ENCODE measurements at regions not wholly inside any gene's neighbourhood (a gene's known extent, or its start where the extent isn't known, plus 50 kb on each side); places are given as distances from the start of the nearest gene placed in this dataset.

- Mint-ChIP-seq H3K36me3 (ENCODE audit: unreplicated experiment) (peaks cover 5% of the 10 kb centered on the region), H3K27me3 (ENCODE audit: unreplicated experiment) (peaks cover 1% of the 10 kb centered on the region), H3K4me1 (ENCODE audit: low read depth, unreplicated experiment) (no peaks in the 10 kb centered on the region), H3K4me3 (ENCODE audit: unreplicated experiment) (no peak overlapping the region), H3K9me3 (ENCODE audit: unreplicated experiment) (no peaks in the 10 kb centered on the region), H3K27ac (ENCODE audit: unreplicated experiment) (no peak overlapping the region)
- no peak for DNase-seq
- no peak for TF ChIP-seq CTCF (IDR thresholded peaks at IDR 0.05; ENCODE audit: partially characterized antibody, unreplicated experiment)
These were observed 94.6 kb upstream of the DIAPH3 start for GRCh38 chr13:60258349-60258748.

- Mint-ChIP-seq H3K27ac (ENCODE audit: unreplicated experiment) (no peak overlapping the region), H3K4me1 (ENCODE audit: low read depth, unreplicated experiment) (no peaks in the 10 kb centered on the region), H3K4me3 (ENCODE audit: unreplicated experiment) (no peak overlapping the region), H3K9me3 (ENCODE audit: unreplicated experiment) (no peaks in the 10 kb centered on the region), H3K36me3 (ENCODE audit: unreplicated experiment) (peaks cover under 1% of the 10 kb centered on the region), H3K27me3 (ENCODE audit: unreplicated experiment) (no peaks in the 10 kb centered on the region)
- no peak for DNase-seq
- TF ChIP-seq CTCF (IDR thresholded peaks at IDR 0.05; ENCODE audit: partially characterized antibody, unreplicated experiment): no peak
These were observed 96.7 kb upstream of the DIAPH3 start for GRCh38 chr13:60260440-60260839.

- Mint-ChIP-seq H3K4me1 (ENCODE audit: low read depth, unreplicated experiment) (no peaks in the 10 kb centered on the region), H3K27me3 (ENCODE audit: unreplicated experiment) (no peaks in the 10 kb centered on the region), H3K9me3 (ENCODE audit: unreplicated experiment) (no peaks in the 10 kb centered on the region), H3K4me3 (ENCODE audit: unreplicated experiment) (no peak overlapping the region), H3K27ac (ENCODE audit: unreplicated experiment) (no peak overlapping the region), H3K36me3 (ENCODE audit: unreplicated experiment) (no peaks in the 10 kb centered on the region)
- no peak for TF ChIP-seq CTCF (IDR thresholded peaks at IDR 0.05; ENCODE audit: partially characterized antibody, unreplicated experiment)
- DNase-seq: no peak
These were observed 98.0 kb upstream of the DIAPH3 start for GRCh38 chr13:60261432-60262351.

GRCh38 chr13:60265566-60265965, 101.8 kb upstream of the DIAPH3 start:
- no peak for DNase-seq
- no peaks in the 10 kb centered on the region for H3K27me3 Mint-ChIP-seq (ENCODE audit: unreplicated experiment)
- no peaks in the 10 kb centered on the region for H3K36me3 Mint-ChIP-seq (ENCODE audit: unreplicated experiment)
- no peak overlapping the region for H3K27ac Mint-ChIP-seq (ENCODE audit: unreplicated experiment)
- no peak overlapping the region for H3K4me3 Mint-ChIP-seq (ENCODE audit: unreplicated experiment)
- H3K4me1 Mint-ChIP-seq (ENCODE audit: low read depth, unreplicated experiment): no peaks in the 10 kb centered on the region
- no peaks in the 10 kb centered on the region for H3K9me3 Mint-ChIP-seq (ENCODE audit: unreplicated experiment)
- no peak for TF ChIP-seq CTCF (IDR thresholded peaks at IDR 0.05; ENCODE audit: partially characterized antibody, unreplicated experiment)

GRCh38 chr13:60267498-60268202, 103.9 kb upstream of the DIAPH3 start:
- no peaks in the 10 kb centered on the region for H3K9me3 Mint-ChIP-seq (ENCODE audit: unreplicated experiment)
- DNase-seq: no peak
- TF ChIP-seq CTCF (IDR thresholded peaks at IDR 0.05; ENCODE audit: partially characterized antibody, unreplicated experiment): no peak
- no peak overlapping the region for H3K4me3 Mint-ChIP-seq (ENCODE audit: unreplicated experiment)
- H3K36me3 Mint-ChIP-seq (ENCODE audit: unreplicated experiment): no peaks in the 10 kb centered on the region
- no peak overlapping the region for H3K27ac Mint-ChIP-seq (ENCODE audit: unreplicated experiment)
- H3K4me1 Mint-ChIP-seq (ENCODE audit: low read depth, unreplicated experiment): no peaks in the 10 kb centered on the region
- no peaks in the 10 kb centered on the region for H3K27me3 Mint-ChIP-seq (ENCODE audit: unreplicated experiment)

Data from glutamatergic neuron (in vitro differentiated cells).